GM23338 (cell line): ENCODE measurements at regions not wholly inside any gene's neighbourhood (a gene's known extent, or its start where the extent isn't known, plus 50 kb on each side); places are given as distances from the start of the nearest gene placed in this dataset.

Experiments used
- CREB1 ChIP-seq: fragments of 250-450 bp; sonication (Bioruptor Pico); IDR thresholded peaks from 2 replicates; pipeline ENCODE4 v1.5.0; 2020; ENCODE audit warnings: low read depth, mild to moderate bottlenecking, moderate library complexity
- CTCF ChIP-seq, 2 experiments: fragments of 200-600 bp in 1 of 2; sonication (generic) in 1 of 2; conservative IDR thresholded peaks; 2 replicates each; pipeline versions ENCODE4 v1.5.1 to v1.6.1; 2016 to 2017; ENCODE audit warnings: antibody characterized with exemption in 2 of 2, low read depth in 2 of 2, mild to moderate bottlenecking in 2 of 2, moderate library complexity in 1 of 2
- EZH2 ChIP-seq: fragments of 200-600 bp; sonication (generic); IDR thresholded peaks from one replicate; pipeline ENCODE4 v1.8.0; 2017; ENCODE audit warnings: antibody characterized with exemption, mild to moderate bottlenecking, low read depth; ENCODE audit not compliant: unreplicated experiment
- EZH2phosphoT487 ChIP-seq: fragments of 200-600 bp; sonication (generic); IDR thresholded peaks from one replicate; pipeline ENCODE4 v1.8.1; 2018; ENCODE audit warnings: antibody characterized with exemption; ENCODE audit not compliant: unreplicated experiment
- POLR2AphosphoS5 ChIP-seq: IDR thresholded peaks from 2 replicates; pipeline ENCODE4 v1.6.1; 2016; ENCODE audit warnings: antibody characterized with exemption, low read depth

- TF ChIP-seq EZH2 (no peak), CTCF (conservative IDR thresholded peaks at IDR 0.05; ENCODE audit: low read depth in 2 of 2) (no peak), CREB1 (no peak), POLR2AphosphoS5 (no peak), EZH2phosphoT487 (no peak)
Observed at GRCh38 chr5:159655757-159656409, 260.4 kb upstream of the ADRA1B start.
